ENCODE measurements at regions not wholly inside any gene's neighbourhood (a gene's known extent, or its start where the extent isn't known, plus 50 kb on each side); places are given as distances from the start of the nearest gene placed in this dataset.

- FAIRE-seq (peak; percentile 48), DNase-seq (ENCODE audit: low read depth, low spot score) (no peak)
- Histone ChIP-seq H3K4me3 (ENCODE audit: control insufficient read depth in 2 of 3, extremely low read depth in 1 of 3, insufficient read depth in 2 of 3, low read depth in 1 of 3, low read length in 3 of 3) (peak overlapping the region; percentile 57 to 89 (median 85)), H3K9me3 (ENCODE audit: control insufficient read depth, low read depth, low read length) (no peaks in the 10 kb centered on the region), H3K9me1 (ENCODE audit: control insufficient read depth, extremely low read depth, insufficient read depth, low read length) (no peaks in the 10 kb centered on the region), H3K36me3 (ENCODE audit: control insufficient read depth in 2 of 2, extremely low read depth in 1 of 2, insufficient read depth in 2 of 2, low read length in 2 of 2) (no peaks in the 10 kb centered on the region), H3K4me1 (ENCODE audit: control insufficient read depth, extremely low read depth, insufficient read depth, low read length) (peaks cover 32% of the 10 kb centered on the region), H3K4me2 (ENCODE audit: control insufficient read depth, extremely low read depth, insufficient read depth, low read depth, low read length) (peak overlapping the region; percentile 99), H3K27me3 (ENCODE audit: control insufficient read depth, extremely low read depth, insufficient read depth, low read length) (no peaks in the 10 kb centered on the region), H3K27ac (ENCODE audit: control insufficient read depth, insufficient read depth, low read length) (peak overlapping the region; percentile 92), H2AFZ (ENCODE audit: control insufficient read depth, low read length) (peak overlapping the region; percentile 91), H3K9ac (ENCODE audit: control insufficient read depth, extremely low read depth, insufficient read depth, low read length) (peak overlapping the region; percentile 91), H4K20me1 (ENCODE audit: control insufficient read depth, extremely low read depth, insufficient read depth, low read length) (no peaks in the 10 kb centered on the region), H3K79me2 (ENCODE audit: control insufficient read depth, insufficient read depth, low read length) (peaks cover 16% of the 10 kb centered on the region)
- dilution Hi-C loops (cut with MboI; ENCODE audit: extremely low pct_ligation_motif_present, low sequenced_read_pairs) = no loop called here
- TF ChIP-seq CTCF (optimal IDR thresholded peaks at IDR 0.05 in 1 of 3, IDR thresholded peaks at IDR 0.05 in 1 of 3, conservative IDR thresholded peaks at IDR 0.05 in 1 of 3; ENCODE audit: extremely low read depth in 1 of 3, insufficient read depth in 2 of 3, low read length in 3 of 3) = no peak
These were observed 217.2 kb upstream of the MKLN1 start for GRCh38 chr7:131110297-131111080.

- peaks cover 32% of the 10 kb centered on the region for H3K4me1 ChIP-seq (ENCODE audit: control insufficient read depth, extremely low read depth, insufficient read depth, low read length)
- FAIRE-seq (no peak), DNase-seq (ENCODE audit: low read depth, low spot score) (no peak)
- peak overlapping the region; percentile 91 for H3K9ac ChIP-seq (ENCODE audit: control insufficient read depth, extremely low read depth, insufficient read depth, low read length)
- H3K4me2 ChIP-seq (ENCODE audit: control insufficient read depth, extremely low read depth, insufficient read depth, low read depth, low read length) = peak overlapping the region; percentile 99
- no peak for TF ChIP-seq EZH2 (IDR thresholded peaks at IDR 0.05; ENCODE audit: low read length)
- no peak for TF ChIP-seq CTCF (optimal IDR thresholded peaks at IDR 0.05 in 1 of 3, IDR thresholded peaks at IDR 0.05 in 1 of 3, conservative IDR thresholded peaks at IDR 0.05 in 1 of 3; ENCODE audit: extremely low read depth in 1 of 3, insufficient read depth in 2 of 3, low read length in 3 of 3)
- dilution Hi-C loops (cut with MboI; ENCODE audit: extremely low pct_ligation_motif_present, low sequenced_read_pairs) = no loop called here
- no peaks in the 10 kb centered on the region for H3K9me1 ChIP-seq (ENCODE audit: control insufficient read depth, extremely low read depth, insufficient read depth, low read length)
- H3K4me3 ChIP-seq (ENCODE audit: control insufficient read depth in 2 of 3, extremely low read depth in 1 of 3, insufficient read depth in 2 of 3, low read depth in 1 of 3, low read length in 3 of 3) = peak overlapping the region; percentile 57 to 89 (median 85)
- H2AFZ ChIP-seq (ENCODE audit: control insufficient read depth, low read length) = peak overlapping the region; percentile 91
- no peaks in the 10 kb centered on the region for H3K9me3 ChIP-seq (ENCODE audit: control insufficient read depth, low read depth, low read length)
- no peaks in the 10 kb centered on the region for H3K36me3 ChIP-seq (ENCODE audit: control insufficient read depth in 2 of 2, extremely low read depth in 1 of 2, insufficient read depth in 2 of 2, low read length in 2 of 2)
- no peaks in the 10 kb centered on the region for H3K27me3 ChIP-seq (ENCODE audit: control insufficient read depth, extremely low read depth, insufficient read depth, low read length)
- H4K20me1 ChIP-seq (ENCODE audit: control insufficient read depth, extremely low read depth, insufficient read depth, low read length) = no peaks in the 10 kb centered on the region
- peaks cover 16% of the 10 kb centered on the region for H3K79me2 ChIP-seq (ENCODE audit: control insufficient read depth, insufficient read depth, low read length)
- peak overlapping the region; percentile 92 for H3K27ac ChIP-seq (ENCODE audit: control insufficient read depth, insufficient read depth, low read length)
These were observed 216.5 kb upstream of the MKLN1 start for GRCh38 chr7:131111081-131111576.

Data from keratinocyte (primary cell).